ENCODE measurements at regions not wholly inside any gene's neighbourhood (a gene's known extent, or its start where the extent isn't known, plus 50 kb on each side); places are given as distances from the start of the nearest gene placed in this dataset.

DNA sequence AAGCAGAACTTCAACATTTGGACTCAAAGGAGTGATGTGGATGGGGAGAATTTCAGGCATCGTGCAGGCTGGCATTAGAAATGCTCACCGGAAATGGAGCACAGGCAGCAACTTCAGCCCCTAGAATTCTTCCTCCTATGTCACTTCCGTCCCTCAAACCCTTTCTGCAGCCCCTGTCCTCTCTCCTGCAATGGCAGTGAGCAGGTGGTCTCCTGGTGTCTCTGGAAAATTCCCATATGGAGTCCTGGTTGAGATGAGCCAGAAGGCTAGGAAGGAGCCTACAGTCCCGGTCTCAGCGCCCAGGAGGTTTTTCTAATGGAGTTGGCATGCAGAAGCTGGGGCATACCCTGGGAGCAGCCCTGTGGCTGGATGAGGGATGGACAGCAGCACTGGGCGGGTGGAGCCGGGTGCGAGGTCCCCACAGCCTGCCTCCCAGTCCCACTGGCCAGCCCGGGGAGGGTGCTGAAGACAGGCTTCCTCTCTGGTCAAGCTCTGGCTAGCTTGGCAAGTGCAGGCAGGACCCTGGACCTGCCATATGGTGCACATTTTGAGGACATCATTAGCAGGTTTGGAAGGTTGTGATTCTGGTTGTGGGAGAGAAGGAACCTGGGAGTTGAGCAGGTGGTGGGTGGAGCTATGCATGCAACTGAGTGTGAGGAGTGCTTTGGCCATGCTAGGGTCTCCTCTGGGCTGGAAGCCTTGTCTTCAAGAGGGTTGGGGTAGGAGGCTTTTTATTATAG lies 59.8 kb upstream of the B3GAT1 start:
- Histone ChIP-seq H3K27ac (no peak overlapping the region), H3K4me1 (no peaks in the 10 kb centered on the region), H3K27me3 (no peaks in the 10 kb centered on the region), H3K4me3 (no peak overlapping the region), H3K36me3 (no peaks in the 10 kb centered on the region), H3K9me3 (no peaks in the 10 kb centered on the region)
- no peak for ATAC-seq (ENCODE audit: low FRiP score in 2 of 2)
- no peak for DNase-seq
- TF ChIP-seq, protein P1, sequence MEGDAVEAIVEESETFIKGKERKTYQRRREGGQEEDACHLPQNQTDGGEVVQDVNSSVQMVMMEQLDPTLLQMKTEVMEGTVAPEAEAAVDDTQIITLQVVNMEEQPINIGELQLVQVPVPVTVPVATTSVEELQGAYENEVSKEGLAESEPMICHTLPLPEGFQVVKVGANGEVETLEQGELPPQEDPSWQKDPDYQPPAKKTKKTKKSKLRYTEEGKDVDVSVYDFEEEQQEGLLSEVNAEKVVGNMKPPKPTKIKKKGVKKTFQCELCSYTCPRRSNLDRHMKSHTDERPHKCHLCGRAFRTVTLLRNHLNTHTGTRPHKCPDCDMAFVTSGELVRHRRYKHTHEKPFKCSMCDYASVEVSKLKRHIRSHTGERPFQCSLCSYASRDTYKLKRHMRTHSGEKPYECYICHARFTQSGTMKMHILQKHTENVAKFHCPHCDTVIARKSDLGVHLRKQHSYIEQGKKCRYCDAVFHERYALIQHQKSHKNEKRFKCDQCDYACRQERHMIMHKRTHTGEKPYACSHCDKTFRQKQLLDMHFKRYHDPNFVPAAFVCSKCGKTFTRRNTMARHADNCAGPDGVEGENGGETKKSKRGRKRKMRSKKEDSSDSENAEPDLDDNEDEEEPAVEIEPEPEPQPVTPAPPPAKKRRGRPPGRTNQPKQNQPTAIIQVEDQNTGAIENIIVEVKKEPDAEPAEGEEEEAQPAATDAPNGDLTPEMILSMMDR (IDR thresholded peaks at IDR 0.05): no peak
- no peak for TF ChIP-seq EP300 (IDR thresholded peaks at IDR 0.05)
- no peak for TF ChIP-seq POLR2AphosphoS5 (IDR thresholded peaks at IDR 0.05)
- no peak for TF ChIP-seq POLR2A (IDR thresholded peaks at IDR 0.05)
- WGBS, 2 donors: 58 to 74% methylated on average over 3 to 9 of the region's 9 CpGs

DNA sequence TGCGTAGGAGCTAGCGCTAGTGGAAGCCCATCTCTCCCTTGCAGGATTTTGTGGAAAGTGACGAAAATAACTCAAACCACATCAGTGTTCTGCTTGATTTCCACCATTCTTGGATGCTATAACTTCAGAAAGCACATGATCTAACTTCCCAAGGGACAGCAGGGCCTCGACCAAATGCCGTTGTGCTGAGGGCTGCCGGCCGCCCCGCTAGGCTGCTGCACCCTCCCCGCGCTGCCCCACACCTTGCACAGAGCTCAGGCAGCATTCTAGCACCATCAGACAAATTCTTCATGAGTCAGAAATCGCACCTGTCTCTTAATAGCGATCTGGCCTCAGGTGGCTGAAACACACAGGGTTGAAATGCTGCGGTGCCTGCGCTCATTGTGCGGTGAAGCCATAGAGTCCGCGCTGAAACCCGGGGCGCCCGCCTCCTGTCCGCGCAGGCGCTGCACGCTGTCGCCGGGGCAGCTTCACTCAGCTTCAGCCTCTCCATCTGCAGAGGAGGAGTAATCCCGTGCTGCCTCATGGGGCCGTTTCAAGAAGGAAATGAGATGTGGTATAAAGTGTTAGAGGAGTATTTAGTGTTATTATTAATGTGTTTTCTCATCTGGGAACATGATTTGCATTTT lies 59.2 kb upstream of the B3GAT1 start:
- DNase-seq (peak in 1 of 2 donors; percentile 66), ATAC-seq (ENCODE audit: low FRiP score in 2 of 2) (no peak)
- Histone ChIP-seq H3K27ac (no peak overlapping the region), H3K4me1 (peaks cover 0 to 4% (median 0%) of the 10 kb centered on the region in 4 donors), H3K4me3 (no peak overlapping the region), H3K27me3 (no peaks in the 10 kb centered on the region), H3K9me3 (no peaks in the 10 kb centered on the region), H3K36me3 (no peaks in the 10 kb centered on the region)
- 43 to 48% methylated on average over 24 to 28 of the region's 28 CpGs for WGBS, 2 donors
- no peak for TF ChIP-seq POLR2A (IDR thresholded peaks at IDR 0.05)
- TF ChIP-seq EP300 (IDR thresholded peaks at IDR 0.05): no peak

DNA sequence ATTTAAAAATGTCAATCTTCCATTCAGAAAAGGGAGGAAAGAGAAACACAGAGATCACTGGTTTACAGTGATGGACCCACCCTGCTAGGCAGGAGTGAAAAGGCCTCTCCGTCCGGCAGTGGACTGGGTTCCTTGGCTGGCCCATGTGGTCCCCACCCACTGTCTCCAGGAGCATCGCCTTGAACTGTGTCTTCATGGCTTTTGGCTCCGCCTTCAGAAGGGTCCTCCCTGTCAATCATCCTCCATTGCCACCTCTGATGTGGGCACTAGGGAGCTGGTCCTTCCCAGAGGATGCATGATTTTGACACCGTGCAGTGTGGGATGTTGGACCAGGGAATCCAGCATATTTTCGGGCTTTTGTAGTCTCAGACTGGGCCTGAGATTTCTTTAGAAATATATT lies 58.2 kb upstream of the B3GAT1 start:
- TF ChIP-seq, protein P1 (IDR thresholded peaks at IDR 0.05): no peak
- TF ChIP-seq POLR2A (IDR thresholded peaks at IDR 0.05) (no peak), POLR2AphosphoS5 (IDR thresholded peaks at IDR 0.05) (no peak), EP300 (IDR thresholded peaks at IDR 0.05) (no peak)
- Histone ChIP-seq H3K27ac (no peak overlapping the region), H3K4me1 (peaks cover 0 to 4% (median 0%) of the 10 kb centered on the region in 4 donors), H3K36me3 (no peaks in the 10 kb centered on the region), H3K9me3 (no peaks in the 10 kb centered on the region), H3K4me3 (no peak overlapping the region), H3K27me3 (no peaks in the 10 kb centered on the region)
- DNase-seq: no peak
- no peak for ATAC-seq (ENCODE audit: low FRiP score in 2 of 2)
- WGBS, 2 donors: 87 to 92% methylated on average over 6 of the region's 6 CpGs

DNA sequence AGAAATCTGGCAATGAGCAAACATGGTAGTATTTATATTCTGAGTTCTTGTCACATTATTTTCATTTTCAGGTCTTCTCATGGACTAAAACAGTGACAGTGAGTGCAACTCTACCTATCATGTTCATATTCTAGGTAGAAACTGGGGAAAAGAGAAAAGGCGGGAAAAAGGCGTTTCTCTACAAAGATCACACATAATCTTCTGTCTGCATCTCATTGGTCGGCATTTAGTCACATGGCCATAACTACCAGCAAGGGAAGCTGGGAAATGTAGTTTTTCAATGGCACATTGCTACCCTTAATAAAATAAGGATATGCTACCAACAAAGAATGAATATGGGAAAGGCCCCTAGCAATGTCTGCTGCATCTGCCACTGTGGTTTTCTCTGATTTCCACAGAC lies 57.6 kb upstream of the B3GAT1 start:
- ATAC-seq (ENCODE audit: low FRiP score in 2 of 2): no peak
- TF ChIP-seq POLR2A (IDR thresholded peaks at IDR 0.05): no peak
- TF ChIP-seq, protein P1 (IDR thresholded peaks at IDR 0.05): no peak
- TF ChIP-seq EP300 (IDR thresholded peaks at IDR 0.05): no peak
- TF ChIP-seq POLR2AphosphoS5 (IDR thresholded peaks at IDR 0.05): no peak
- WGBS, 2 donors: 85 to 89% methylated on average over 3 of the region's 3 CpGs
- H3K36me3 ChIP-seq: no peaks in the 10 kb centered on the region
- no peak for DNase-seq
- no peaks in the 10 kb centered on the region for H3K9me3 ChIP-seq
- H3K4me1 ChIP-seq: peaks cover 0 to 4% (median 0%) of the 10 kb centered on the region in 4 donors
- H3K4me3 ChIP-seq: no peak overlapping the region
- H3K27ac ChIP-seq: no peak overlapping the region
- no peaks in the 10 kb centered on the region for H3K27me3 ChIP-seq

DNA sequence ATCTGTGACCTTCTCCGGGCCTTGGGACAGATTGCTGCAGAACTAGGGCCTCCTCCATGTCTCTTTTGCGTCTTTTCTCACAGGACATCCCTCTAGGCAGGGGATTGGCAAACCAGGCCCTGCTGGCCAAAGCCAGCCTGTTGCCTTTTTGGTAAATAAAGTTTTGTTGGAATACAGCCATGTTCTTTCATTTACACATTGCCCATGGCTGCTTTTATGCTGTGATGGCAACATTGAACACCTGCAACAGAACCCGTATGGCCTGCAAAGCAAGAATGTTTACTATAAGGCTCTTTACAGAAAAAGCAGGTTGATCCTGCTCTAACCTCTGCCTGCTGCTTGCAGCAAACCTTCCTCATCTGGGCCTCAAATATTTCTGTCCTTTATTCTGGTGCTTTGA lies 56.8 kb upstream of the B3GAT1 start:
- no peaks in the 10 kb centered on the region for H3K27me3 ChIP-seq

More for the DNA sequence above, 56.8 kb upstream of the B3GAT1 start:
- TF ChIP-seq EP300 (IDR thresholded peaks at IDR 0.05): no peak
- TF ChIP-seq, protein P1 (IDR thresholded peaks at IDR 0.05): no peak
- TF ChIP-seq POLR2AphosphoS5 (IDR thresholded peaks at IDR 0.05): no peak
- TF ChIP-seq POLR2A (IDR thresholded peaks at IDR 0.05): no peak
- no peak overlapping the region for H3K27ac ChIP-seq
- DNase-seq (no peak), ATAC-seq (ENCODE audit: low FRiP score in 2 of 2) (no peak)
- H3K9me3 ChIP-seq: no peaks in the 10 kb centered on the region
- WGBS, 2 donors: 78 to 86% methylated on average over 3 of the region's 3 CpGs
- peaks cover 0 to 4% (median 0%) of the 10 kb centered on the region in 4 donors for H3K4me1 ChIP-seq
- H3K36me3 ChIP-seq: no peaks in the 10 kb centered on the region
- no peak overlapping the region for H3K4me3 ChIP-seq
